Activated naive CD4-positive, alpha-beta T cell treated with anti-CD3 and anti-CD28 coated beads, Interleukin-2, amount 10 ng/mL, durations not matched to agents 7 days and 5 days (primary cell): ENCODE measurements at regions not wholly inside any gene's neighbourhood (a gene's known extent, or its start where the extent isn't known, plus 50 kb on each side); places are given as distances from the start of the nearest gene placed in this dataset.
"Not testable (repeated sequence)": the region's sequence is repeated elsewhere in the genome, so short reads cannot be mapped to it uniquely, and the experiment has no call there.

ENCODE experiments used
- CTCF ChIA-PET: fragments of 350-600 bp; sonication (Branson Sonifier 250); formaldehyde crosslinking; loops from one replicate; lab custom pipeline; 2021; ENCODE audit warnings: antibody characterized with exemption; lab: Charles Lee
- DNase-seq: peaks from one replicate; pipeline ENCODE4 v3.0.0-alpha.2; 2020
- H3K27ac Mint-ChIP-seq: one replicate; pipeline ENCODE4 v1.8.0; 2021; ENCODE audit warnings: mild to moderate bottlenecking, moderate library complexity, mixed read lengths
- H3K27me3 Mint-ChIP-seq: one replicate; pipeline ENCODE4 v1.8.0; 2021; ENCODE audit warnings: mild to moderate bottlenecking, mixed read lengths
- H3K36me3 Mint-ChIP-seq: one replicate; pipeline ENCODE4 v1.8.0; 2021; ENCODE audit warnings: mixed read lengths
- H3K4me1 Mint-ChIP-seq: one replicate; pipeline ENCODE4 v1.8.0; 2021; ENCODE audit warnings: mixed read lengths
- H3K4me3 Mint-ChIP-seq: one replicate; pipeline ENCODE4 v1.8.0; 2021; ENCODE audit warnings: mild to moderate bottlenecking, moderate library complexity, mixed read lengths
- H3K9me3 Mint-ChIP-seq: one replicate; pipeline ENCODE4 v1.8.0; 2021; ENCODE audit warnings: mixed read lengths

DNA sequence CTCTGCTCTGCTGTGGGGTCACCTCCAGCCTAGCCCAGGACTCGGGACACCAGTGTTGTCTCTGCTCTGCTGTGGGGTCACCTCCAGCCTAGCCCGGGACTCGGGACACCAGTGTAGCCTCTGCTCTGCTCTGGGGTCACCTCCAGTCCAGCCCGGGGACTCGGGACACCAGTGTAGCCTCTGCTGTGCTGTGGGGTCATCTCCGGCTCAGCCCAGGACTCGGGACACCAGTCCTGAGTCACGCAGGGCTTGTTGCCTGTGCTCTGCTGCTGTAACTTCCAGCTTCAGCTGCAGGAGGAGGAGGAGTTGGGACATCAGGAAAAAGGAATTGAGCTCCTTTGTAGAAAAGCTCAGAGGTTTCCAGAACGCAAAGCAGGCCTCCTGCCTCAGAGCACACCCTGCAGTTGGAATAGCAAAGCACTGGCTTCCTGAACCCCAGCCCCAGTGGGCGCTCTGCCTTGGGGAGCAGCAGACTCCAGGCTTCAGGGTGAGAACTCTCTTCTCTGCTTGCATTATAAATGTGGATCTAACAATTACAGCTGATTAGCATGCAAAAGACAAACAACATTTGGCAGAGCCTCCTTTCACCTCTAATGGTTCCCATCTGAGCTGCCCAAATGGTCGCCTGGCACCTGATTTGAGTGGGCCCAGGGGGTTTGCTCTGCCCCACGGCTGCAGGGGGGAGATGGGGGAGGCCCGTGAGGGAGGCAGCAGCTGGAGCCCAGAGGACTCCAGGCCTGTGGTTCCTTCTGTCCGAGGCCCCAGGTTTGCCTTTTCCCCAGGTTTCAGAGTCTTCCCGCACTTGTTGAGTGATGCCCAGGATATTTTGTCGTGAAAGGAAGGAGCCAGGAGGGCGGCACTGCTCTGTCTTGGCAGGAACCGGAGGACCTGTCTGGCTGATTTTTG lies 323.7 kb downstream of the ADGRD1 start:
- H3K4me1 Mint-ChIP-seq, H3K27me3 Mint-ChIP-seq, H3K4me3 Mint-ChIP-seq, CTCF ChIA-PET, H3K36me3 Mint-ChIP-seq, H3K27ac Mint-ChIP-seq, H3K9me3 Mint-ChIP-seq: not testable (repeated sequence)
- peak; percentile 14 for DNase-seq

DNA sequence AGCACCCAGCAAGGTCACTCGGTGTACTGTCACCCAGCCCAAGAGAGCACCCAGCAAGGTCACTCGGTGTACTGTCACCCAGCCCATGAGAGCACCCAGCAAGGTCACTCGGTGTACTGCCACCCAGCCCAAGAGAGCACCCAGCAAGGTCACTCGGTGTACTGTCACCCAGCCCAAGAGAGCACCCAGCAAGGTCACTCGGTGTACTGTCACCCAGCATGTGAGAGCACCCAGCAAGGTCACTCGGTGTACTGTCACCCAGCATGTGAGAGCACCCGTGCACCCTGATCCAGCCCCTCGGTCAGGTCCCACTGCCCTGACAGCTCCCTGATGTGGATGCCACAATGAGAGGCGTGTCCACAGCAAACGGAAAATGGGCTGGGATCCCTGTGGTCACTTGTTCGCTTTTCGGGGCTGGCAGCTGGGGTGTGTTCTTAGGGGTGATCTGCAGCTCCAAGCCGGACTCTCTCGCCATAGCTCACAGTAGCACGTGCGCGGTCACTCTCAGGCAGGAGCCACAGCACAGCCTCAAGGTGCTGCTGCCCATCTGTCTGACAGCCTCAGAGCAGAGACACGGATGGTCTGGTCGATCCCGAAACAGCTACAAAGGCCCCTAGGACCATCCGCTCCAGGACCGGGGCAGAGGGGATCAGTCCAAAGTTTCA lies 324.9 kb downstream of the ADGRD1 start:
- H3K27ac Mint-ChIP-seq, H3K4me1 Mint-ChIP-seq, H3K27me3 Mint-ChIP-seq, H3K9me3 Mint-ChIP-seq, CTCF ChIA-PET, H3K4me3 Mint-ChIP-seq, H3K36me3 Mint-ChIP-seq: not testable (repeated sequence)
- DNase-seq, result peak; percentile 8

DNA sequence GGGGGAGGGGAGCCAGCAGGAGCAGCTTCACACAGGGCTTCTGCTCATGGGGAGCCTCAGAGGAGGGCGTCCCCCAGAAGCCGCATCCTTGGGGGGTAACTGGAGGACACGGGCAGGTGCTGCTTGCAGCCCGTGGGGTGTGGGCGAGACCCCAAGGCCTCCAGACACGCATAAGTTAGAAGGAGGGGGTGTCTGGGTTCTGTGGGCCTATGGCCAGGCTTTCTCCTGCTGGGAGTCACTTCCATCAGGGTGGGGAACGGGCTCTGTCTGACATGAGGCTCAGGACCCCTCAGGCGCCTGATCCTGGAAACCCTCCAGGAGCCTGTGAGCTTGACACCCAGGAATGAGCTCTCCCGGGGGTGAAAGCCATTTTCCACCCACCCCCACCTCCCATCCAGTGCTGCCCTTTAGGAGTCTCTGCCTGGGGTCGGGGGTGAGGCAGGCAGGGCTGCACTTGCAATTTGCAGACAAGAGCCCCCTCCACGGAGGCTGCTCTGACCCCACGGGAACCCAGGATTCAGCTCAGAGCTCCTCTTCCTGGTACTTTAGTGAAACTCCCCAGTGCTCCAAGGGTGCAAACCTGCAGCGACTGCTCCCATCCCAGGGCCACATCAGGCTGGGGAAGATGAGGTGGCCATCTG lies 325.7 kb downstream of the ADGRD1 start:
- Mint-ChIP-seq H3K9me3 (no peaks in the 10 kb centered on the region), H3K36me3 (no peaks in the 10 kb centered on the region), H3K27me3 (no peaks in the 10 kb centered on the region), H3K4me1 (no peaks in the 10 kb centered on the region), H3K27ac (no peak overlapping the region), H3K4me3 (no peak overlapping the region)
- DNase-seq, result peak; percentile 16
- CTCF ChIA-PET, result no interaction called here

DNA sequence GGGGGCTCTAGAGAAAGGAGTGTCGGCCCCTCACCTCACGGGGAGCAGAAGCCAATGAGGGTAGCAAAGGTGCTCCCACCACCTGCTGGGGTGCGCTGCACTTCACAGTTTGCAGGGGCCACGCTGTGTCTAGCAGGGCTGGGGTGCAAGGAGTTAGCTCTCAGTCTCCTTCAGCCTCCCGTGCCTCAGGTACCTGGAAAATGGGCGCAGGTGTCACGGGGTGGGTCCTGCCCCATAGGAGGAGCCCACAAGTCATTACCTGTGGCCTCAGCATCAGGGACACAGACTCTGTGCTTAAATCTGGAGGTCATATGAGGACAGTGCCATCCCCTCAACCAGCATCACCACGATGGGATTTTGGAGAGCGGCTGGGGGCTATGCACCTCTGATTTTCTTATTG lies 326.7 kb downstream of the ADGRD1 start:
- no peak overlapping the region for H3K27ac Mint-ChIP-seq
- DNase-seq, result no peak

DNA sequence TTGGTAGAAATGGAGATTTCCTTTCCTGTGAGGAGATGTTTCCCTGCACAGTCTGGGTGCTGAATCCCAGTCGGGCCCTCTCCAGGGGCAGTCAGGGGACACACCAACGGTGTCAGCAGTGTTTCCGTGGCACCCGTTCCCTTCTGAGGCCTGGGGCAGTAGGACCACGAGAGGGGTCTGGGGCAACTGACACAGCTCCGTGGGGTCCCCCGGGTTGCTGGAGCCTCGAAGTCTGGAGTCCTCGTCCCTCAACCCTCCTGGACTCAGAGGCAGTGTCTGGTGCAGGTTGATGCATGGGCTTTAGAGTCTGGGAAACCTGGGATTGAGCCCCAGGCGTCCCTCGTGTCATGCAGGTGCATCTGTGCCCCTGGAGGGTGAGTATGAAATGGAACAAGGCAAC lies 327.3 kb downstream of the ADGRD1 start:
- no peak for DNase-seq
- Mint-ChIP-seq H3K4me1 (no peaks in the 10 kb centered on the region), H3K27me3 (no peaks in the 10 kb centered on the region), H3K36me3 (no peaks in the 10 kb centered on the region), H3K27ac (no peak overlapping the region), H3K9me3 (no peaks in the 10 kb centered on the region), H3K4me3 (no peak overlapping the region)
- CTCF ChIA-PET, result no interaction called here

More for the DNA sequence above, 326.7 kb downstream of the ADGRD1 start:
- no peaks in the 10 kb centered on the region for H3K36me3 Mint-ChIP-seq
- no peaks in the 10 kb centered on the region for H3K27me3 Mint-ChIP-seq
- CTCF ChIA-PET, result no interaction called here
- no peak overlapping the region for H3K4me3 Mint-ChIP-seq
- no peaks in the 10 kb centered on the region for H3K9me3 Mint-ChIP-seq
- H3K4me1 Mint-ChIP-seq, result no peaks in the 10 kb centered on the region

DNA sequence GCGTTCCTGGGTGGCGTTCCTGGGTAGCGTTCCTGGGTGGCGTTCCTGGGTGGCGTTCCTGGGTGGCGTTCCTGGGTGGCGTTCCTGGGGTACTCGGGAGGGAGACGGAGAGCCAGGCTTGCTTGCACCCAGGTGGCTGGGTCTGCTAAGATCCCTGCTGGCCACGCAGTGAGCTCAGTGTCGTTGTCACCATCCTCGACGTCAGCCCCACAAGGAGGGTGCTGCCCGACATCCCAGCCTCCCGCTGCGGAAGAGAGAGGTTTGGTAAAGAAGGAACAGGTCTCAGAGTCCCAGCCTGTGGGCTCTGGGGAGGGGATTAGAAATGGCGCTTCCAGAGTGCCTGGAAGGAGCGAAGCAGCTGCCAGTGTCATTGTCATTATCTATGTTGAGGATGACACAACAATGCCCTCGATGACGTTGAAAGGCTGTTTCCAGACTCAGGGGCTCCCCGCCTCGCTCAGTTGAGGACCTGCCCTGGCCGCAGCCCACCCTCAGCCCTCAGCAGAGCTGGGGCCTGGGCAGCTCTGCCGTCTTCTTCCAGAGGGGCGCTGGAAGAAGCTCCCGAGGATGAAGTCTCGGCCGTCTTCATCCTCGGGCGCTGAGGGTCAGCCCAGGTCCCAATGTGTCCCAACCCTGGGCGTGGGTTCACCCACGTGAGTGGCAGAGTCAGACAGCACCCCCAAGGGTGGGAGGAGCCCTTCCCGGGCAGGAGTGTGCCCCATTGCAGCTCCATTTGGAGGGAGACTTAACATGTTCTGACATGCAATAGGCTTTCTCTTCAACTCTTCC lies 328.8 kb downstream of the ADGRD1 start:
- Mint-ChIP-seq H3K27ac (no peak overlapping the region), H3K36me3 (no peaks in the 10 kb centered on the region), H3K9me3 (no peaks in the 10 kb centered on the region), H3K4me3 (no peak overlapping the region), H3K4me1 (no peaks in the 10 kb centered on the region), H3K27me3 (no peaks in the 10 kb centered on the region)
- CTCF ChIA-PET, result no interaction called here
- DNase-seq, result no peak

DNA sequence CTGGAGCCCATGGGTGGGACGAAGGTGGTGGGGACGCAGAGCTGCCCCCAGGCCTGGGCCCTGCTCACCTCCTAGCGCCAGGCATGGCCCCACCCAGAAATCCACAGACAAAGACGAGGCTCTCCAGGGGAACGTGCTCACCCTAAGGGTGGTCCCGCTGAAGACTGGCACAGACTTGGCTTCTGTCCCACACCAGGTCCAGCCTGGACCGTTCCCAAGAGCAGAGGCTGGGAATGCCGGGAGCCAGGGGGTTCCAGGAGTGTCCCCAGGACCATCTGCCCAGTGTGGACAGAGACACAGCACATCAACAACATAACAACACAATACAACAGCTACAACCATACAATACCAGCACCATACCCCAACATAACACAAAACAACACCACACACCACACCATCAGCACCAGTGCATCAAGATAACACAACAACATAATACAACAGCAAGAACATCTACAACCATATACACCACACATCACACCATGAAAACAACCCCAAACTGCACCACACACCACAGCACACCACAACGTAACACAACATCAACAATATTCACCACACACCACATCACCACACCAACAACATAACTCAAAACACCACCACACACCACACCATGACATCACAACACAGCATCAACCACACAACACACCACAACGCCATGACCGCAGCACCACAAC lies 329.6 kb downstream of the ADGRD1 start:
- Mint-ChIP-seq H3K27me3 (no peaks in the 10 kb centered on the region), H3K27ac (no peak overlapping the region), H3K9me3 (no peaks in the 10 kb centered on the region), H3K4me1 (no peaks in the 10 kb centered on the region), H3K36me3 (no peaks in the 10 kb centered on the region), H3K4me3 (no peak overlapping the region)
- CTCF ChIA-PET, result no interaction called here
- no peak for DNase-seq

DNA sequence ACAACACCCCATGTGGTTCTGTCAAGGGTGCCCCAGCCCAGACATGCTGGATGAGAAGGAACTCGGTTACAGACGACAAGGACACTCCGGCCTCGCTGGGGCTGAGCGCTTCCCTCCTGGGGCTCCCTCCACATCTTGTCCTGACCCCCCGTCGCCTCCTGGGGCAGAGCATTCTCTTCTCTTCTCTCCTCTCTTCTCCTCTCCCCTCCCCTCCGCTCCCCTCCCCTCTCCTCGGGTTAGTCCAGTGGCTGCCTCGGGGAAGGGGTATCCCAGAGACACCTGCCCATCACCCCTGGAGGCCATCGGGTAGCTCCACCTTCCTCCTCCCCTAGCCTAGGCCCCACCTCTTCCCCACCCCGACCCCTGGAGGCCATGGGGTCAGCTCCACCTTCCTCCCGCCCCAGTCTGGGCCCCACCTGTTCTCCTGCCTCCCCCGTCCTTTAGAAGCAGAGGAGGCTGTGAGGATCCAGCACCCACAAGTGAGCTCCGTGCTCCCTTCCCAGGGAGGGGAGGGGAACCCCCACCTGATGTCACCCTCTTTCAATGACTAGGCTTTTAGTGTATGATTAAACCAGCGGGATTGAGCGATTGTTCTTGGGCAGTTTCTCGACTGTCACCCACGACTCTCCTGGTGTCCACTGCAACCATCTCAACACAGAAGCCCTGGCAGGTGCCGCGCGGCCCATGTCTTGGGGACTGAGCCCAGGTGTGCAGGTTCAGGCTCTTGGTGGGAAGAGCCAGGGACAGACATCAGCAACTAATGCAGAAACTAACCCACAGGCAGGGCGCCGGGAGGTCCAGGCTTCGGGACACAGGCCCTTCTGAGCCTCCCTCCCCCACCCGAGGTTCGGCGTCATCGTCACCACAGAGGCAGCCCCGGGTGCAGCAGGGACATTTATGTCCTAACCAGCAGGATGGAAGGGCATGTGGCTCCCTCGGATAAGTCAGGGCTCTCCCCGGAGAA lies 330.4 kb downstream of the ADGRD1 start:
- CTCF ChIA-PET, H3K9me3 Mint-ChIP-seq: not testable (repeated sequence)

DNA sequence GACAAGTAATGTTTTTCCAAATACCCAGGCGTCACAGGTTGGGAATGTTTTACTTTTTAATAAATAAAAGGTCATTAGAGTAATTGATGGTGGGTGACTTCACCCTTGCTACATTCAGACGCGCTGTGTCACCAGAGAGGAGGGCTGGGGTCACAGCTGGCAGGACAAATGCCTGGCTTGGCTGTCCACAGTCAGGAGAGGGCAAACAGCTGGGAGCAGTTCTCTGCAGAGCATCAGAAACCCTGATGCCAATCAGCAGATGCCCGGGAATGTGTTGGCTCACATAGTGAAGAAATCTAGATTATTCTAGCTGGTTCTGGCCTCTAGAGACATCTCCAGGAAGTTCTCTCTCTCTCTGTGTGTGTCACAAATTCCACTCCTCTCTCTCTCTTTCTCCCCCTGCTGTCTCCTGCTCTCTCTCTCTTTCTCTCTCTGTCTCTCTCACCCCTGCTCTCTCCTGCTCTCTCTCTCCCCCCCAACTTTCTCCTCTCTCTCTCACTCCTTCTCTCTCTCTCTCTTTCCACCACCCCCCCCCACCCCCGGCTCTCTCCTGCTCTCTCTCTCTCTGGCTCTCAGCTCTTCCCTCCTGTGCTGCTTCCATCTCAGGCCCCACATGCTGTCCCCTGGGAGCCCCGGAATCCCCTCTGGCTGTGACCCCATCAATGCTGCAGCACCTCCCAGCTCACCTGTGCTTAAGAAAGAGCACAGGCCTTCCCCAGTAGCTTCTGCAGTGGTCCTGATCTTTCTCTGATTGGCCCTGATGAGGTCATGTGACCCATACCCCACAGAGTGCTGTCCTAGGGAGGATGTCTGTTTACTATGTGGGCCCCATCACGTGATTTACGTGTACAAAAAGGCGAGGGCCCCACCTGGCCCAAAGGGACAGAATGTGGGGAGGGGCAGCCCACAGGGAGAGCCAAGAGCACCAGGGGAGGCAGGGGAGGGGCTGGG lies 331.5 kb downstream of the ADGRD1 start:
- H3K9me3 Mint-ChIP-seq, H3K27ac Mint-ChIP-seq, DNase-seq, H3K4me1 Mint-ChIP-seq, CTCF ChIA-PET, H3K27me3 Mint-ChIP-seq, H3K36me3 Mint-ChIP-seq, H3K4me3 Mint-ChIP-seq: not testable (repeated sequence)

More for the DNA sequence above, 330.4 kb downstream of the ADGRD1 start:
- not testable (repeated sequence) for H3K36me3 Mint-ChIP-seq, H3K4me3 Mint-ChIP-seq, H3K4me1 Mint-ChIP-seq, DNase-seq, H3K27ac Mint-ChIP-seq, H3K27me3 Mint-ChIP-seq

DNA sequence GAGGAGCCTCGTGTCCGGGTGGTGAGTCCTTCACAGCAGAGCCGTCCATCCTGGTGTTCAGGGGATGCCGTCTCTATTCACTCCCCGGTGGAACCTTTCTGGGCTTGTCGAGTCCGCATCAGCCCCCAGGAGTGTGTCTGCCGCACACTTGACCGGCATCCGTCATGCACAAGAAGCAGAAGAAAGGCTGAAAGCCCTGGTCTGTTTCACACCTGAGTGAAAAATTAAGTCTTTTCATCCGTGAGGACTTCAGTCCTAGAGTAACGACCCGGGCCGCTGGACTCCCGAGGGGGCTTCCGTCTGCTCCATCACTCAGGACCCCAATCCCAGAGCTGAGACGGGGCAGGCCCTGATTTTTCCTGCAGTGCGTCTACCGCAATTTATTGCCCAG lies 332.2 kb downstream of the ADGRD1 start:
- H3K27me3 Mint-ChIP-seq, DNase-seq, H3K4me3 Mint-ChIP-seq, H3K36me3 Mint-ChIP-seq, H3K9me3 Mint-ChIP-seq, H3K27ac Mint-ChIP-seq, H3K4me1 Mint-ChIP-seq, CTCF ChIA-PET: not testable (repeated sequence)

DNA sequence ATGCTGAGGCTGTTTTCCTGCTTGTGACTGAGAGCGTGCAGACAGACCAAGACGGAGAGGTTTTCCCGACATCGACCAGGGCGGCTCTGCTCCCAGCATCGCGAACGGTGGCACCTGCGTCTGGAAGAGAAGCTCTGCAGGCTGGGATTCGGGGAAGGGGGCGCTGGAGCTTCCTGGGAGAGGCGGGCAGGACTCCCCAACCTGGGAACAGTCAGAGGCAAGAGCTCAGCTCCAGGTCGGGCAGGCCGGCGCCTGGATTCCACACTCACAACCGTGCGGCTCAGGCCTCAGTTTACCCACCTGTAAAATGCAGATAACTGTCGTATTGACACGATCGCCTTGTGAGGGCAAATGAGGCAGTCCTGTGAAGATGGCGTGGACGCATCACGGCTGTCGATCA lies 332.6 kb downstream of the ADGRD1 start:
- H3K36me3 Mint-ChIP-seq, H3K9me3 Mint-ChIP-seq, H3K27me3 Mint-ChIP-seq, H3K4me1 Mint-ChIP-seq, H3K4me3 Mint-ChIP-seq, H3K27ac Mint-ChIP-seq, DNase-seq, CTCF ChIA-PET: not testable (repeated sequence)
